ENCODE measurements at regions not wholly inside any gene's neighbourhood (a gene's known extent, or its start where the extent isn't known, plus 50 kb on each side); places are given as distances from the start of the nearest gene placed in this dataset.
A peak's percentile ranks its signal among the peaks of the same experiment; 100 is the strongest.
"Not testable (repeated sequence)": the region's sequence is repeated elsewhere in the genome, so short reads cannot be mapped to it uniquely, and the experiment has no call there.

GRCh38 chr21:17372200-17372599 lies 140.6 kb upstream of the CXADR start:
- Histone ChIP-seq H3K4me3 (ENCODE audit: insufficient read depth, low read depth, low read length) (no peak overlapping the region), H3K36me3 (replicated peaks; ENCODE audit: control insufficient read depth, insufficient read depth, low read length) (no peaks in the 10 kb centered on the region), H3K27me3 (ENCODE audit: control insufficient read depth, insufficient read depth, low read length) (no peaks in the 10 kb centered on the region)
- DNase-seq = no peak

- DNase-seq = peak; percentile 30
- Histone ChIP-seq H3K27me3 (ENCODE audit: control insufficient read depth, insufficient read depth, low read length) (no peaks in the 10 kb centered on the region), H3K4me3 (ENCODE audit: insufficient read depth, low read depth, low read length) (no peak overlapping the region), H3K36me3 (replicated peaks; ENCODE audit: control insufficient read depth, insufficient read depth, low read length) (no peaks in the 10 kb centered on the region)
These were observed 126.3 kb upstream of the CXADR start for GRCh38 chr21:17386498-17386897.

- H3K27me3 ChIP-seq (ENCODE audit: control insufficient read depth, insufficient read depth, low read length) = no peaks in the 10 kb centered on the region
- peak; percentile 37 for DNase-seq
- H3K4me3 ChIP-seq (ENCODE audit: insufficient read depth, low read depth, low read length) = no peak overlapping the region
- H3K36me3 ChIP-seq (replicated peaks; ENCODE audit: control insufficient read depth, insufficient read depth, low read length) = no peaks in the 10 kb centered on the region
These were observed 125.7 kb upstream of the CXADR start for GRCh38 chr21:17387030-17387617.

GRCh38 chr21:17388226-17388625 lies 124.6 kb upstream of the CXADR start:
- Histone ChIP-seq H3K27me3 (ENCODE audit: control insufficient read depth, insufficient read depth, low read length) (no peaks in the 10 kb centered on the region), H3K36me3 (replicated peaks; ENCODE audit: control insufficient read depth, insufficient read depth, low read length) (no peaks in the 10 kb centered on the region), H3K4me3 (ENCODE audit: insufficient read depth, low read depth, low read length) (no peak overlapping the region)
- no peak for DNase-seq

- H3K27me3 ChIP-seq (ENCODE audit: control insufficient read depth, insufficient read depth, low read length) = no peaks in the 10 kb centered on the region
- no peak for DNase-seq
- H3K4me3 ChIP-seq (ENCODE audit: insufficient read depth, low read depth, low read length) = no peak overlapping the region
- no peaks in the 10 kb centered on the region for H3K36me3 ChIP-seq (replicated peaks; ENCODE audit: control insufficient read depth, insufficient read depth, low read length)
These were observed 123.5 kb upstream of the CXADR start for GRCh38 chr21:17389311-17389710.

GRCh38 chr21:17390569-17390968 lies 122.3 kb upstream of the CXADR start:
- Histone ChIP-seq H3K4me3 (ENCODE audit: insufficient read depth, low read depth, low read length) (no peak overlapping the region), H3K36me3 (replicated peaks; ENCODE audit: control insufficient read depth, insufficient read depth, low read length) (no peaks in the 10 kb centered on the region), H3K27me3 (ENCODE audit: control insufficient read depth, insufficient read depth, low read length) (no peaks in the 10 kb centered on the region)
- no peak for DNase-seq

- no peak for DNase-seq
- Histone ChIP-seq H3K27me3 (ENCODE audit: control insufficient read depth, insufficient read depth, low read length) (no peaks in the 10 kb centered on the region), H3K4me3 (ENCODE audit: insufficient read depth, low read depth, low read length) (no peak overlapping the region), H3K36me3 (replicated peaks; ENCODE audit: control insufficient read depth, insufficient read depth, low read length) (no peaks in the 10 kb centered on the region)
These were observed 121.0 kb upstream of the CXADR start for GRCh38 chr21:17391811-17392340.

GRCh38 chr21:17393413-17393812 lies 119.4 kb upstream of the CXADR start:
- Histone ChIP-seq H3K27me3 (ENCODE audit: control insufficient read depth, insufficient read depth, low read length) (no peaks in the 10 kb centered on the region), H3K36me3 (replicated peaks; ENCODE audit: control insufficient read depth, insufficient read depth, low read length) (no peaks in the 10 kb centered on the region), H3K4me3 (ENCODE audit: insufficient read depth, low read depth, low read length) (no peak overlapping the region)
- DNase-seq = no peak

- H3K4me3 ChIP-seq (ENCODE audit: insufficient read depth, low read depth, low read length) = no peak overlapping the region
- no peaks in the 10 kb centered on the region for H3K27me3 ChIP-seq (ENCODE audit: control insufficient read depth, insufficient read depth, low read length)
- DNase-seq = no peak
- no peaks in the 10 kb centered on the region for H3K36me3 ChIP-seq (replicated peaks; ENCODE audit: control insufficient read depth, insufficient read depth, low read length)
These were observed 115.9 kb upstream of the CXADR start for GRCh38 chr21:17396948-17397347.

GRCh38 chr21:17397703-17398102 lies 115.1 kb upstream of the CXADR start:
- no peaks in the 10 kb centered on the region for H3K27me3 ChIP-seq (ENCODE audit: control insufficient read depth, insufficient read depth, low read length)
- H3K36me3 ChIP-seq (replicated peaks; ENCODE audit: control insufficient read depth, insufficient read depth, low read length) = no peaks in the 10 kb centered on the region
- no peak overlapping the region for H3K4me3 ChIP-seq (ENCODE audit: insufficient read depth, low read depth, low read length)
- no peak for DNase-seq

- not testable (repeated sequence) for H3K4me3 ChIP-seq (ENCODE audit: insufficient read depth, low read depth, low read length); H3K27me3 ChIP-seq (ENCODE audit: control insufficient read depth, insufficient read depth, low read length); DNase-seq; H3K36me3 ChIP-seq (replicated peaks; ENCODE audit: control insufficient read depth, insufficient read depth, low read length)
These were observed 113.9 kb upstream of the CXADR start for GRCh38 chr21:17398954-17399353.

GRCh38 chr21:17402937-17403336 lies 109.9 kb upstream of the CXADR start:
- Histone ChIP-seq H3K27me3 (ENCODE audit: control insufficient read depth, insufficient read depth, low read length) (no peaks in the 10 kb centered on the region), H3K4me3 (ENCODE audit: insufficient read depth, low read depth, low read length) (no peak overlapping the region), H3K36me3 (replicated peaks; ENCODE audit: control insufficient read depth, insufficient read depth, low read length) (no peaks in the 10 kb centered on the region)
- DNase-seq = no peak

- no peak for DNase-seq
- no peaks in the 10 kb centered on the region for H3K27me3 ChIP-seq (ENCODE audit: control insufficient read depth, insufficient read depth, low read length)
- H3K4me3 ChIP-seq (ENCODE audit: insufficient read depth, low read depth, low read length) = no peak overlapping the region
- no peaks in the 10 kb centered on the region for H3K36me3 ChIP-seq (replicated peaks; ENCODE audit: control insufficient read depth, insufficient read depth, low read length)
These were observed 106.6 kb upstream of the CXADR start for GRCh38 chr21:17406202-17406601.

- Histone ChIP-seq H3K27me3 (ENCODE audit: control insufficient read depth, insufficient read depth, low read length) (no peaks in the 10 kb centered on the region), H3K4me3 (ENCODE audit: insufficient read depth, low read depth, low read length) (no peak overlapping the region), H3K36me3 (replicated peaks; ENCODE audit: control insufficient read depth, insufficient read depth, low read length) (no peaks in the 10 kb centered on the region)
- DNase-seq = no peak
These were observed 98.1 kb upstream of the CXADR start for GRCh38 chr21:17414766-17415165.

GRCh38 chr21:17416139-17416538 lies 96.7 kb upstream of the CXADR start:
- Histone ChIP-seq H3K4me3 (ENCODE audit: insufficient read depth, low read depth, low read length) (no peak overlapping the region), H3K27me3 (ENCODE audit: control insufficient read depth, insufficient read depth, low read length) (no peaks in the 10 kb centered on the region), H3K36me3 (replicated peaks; ENCODE audit: control insufficient read depth, insufficient read depth, low read length) (no peaks in the 10 kb centered on the region)
- DNase-seq = no peak

- Histone ChIP-seq H3K4me3 (ENCODE audit: insufficient read depth, low read depth, low read length) (no peak overlapping the region), H3K36me3 (replicated peaks; ENCODE audit: control insufficient read depth, insufficient read depth, low read length) (no peaks in the 10 kb centered on the region), H3K27me3 (ENCODE audit: control insufficient read depth, insufficient read depth, low read length) (no peaks in the 10 kb centered on the region)
- no peak for DNase-seq
These were observed 89.9 kb upstream of the CXADR start for GRCh38 chr21:17422931-17423330.

Data from H7 (cell line).